GM19324 (cell line): ENCODE measurements at regions not wholly inside any gene's neighbourhood (a gene's known extent, or its start where the extent isn't known, plus 50 kb on each side); places are given as distances from the start of the nearest gene placed in this dataset.
A peak's percentile ranks its signal among the peaks of the same experiment; 100 is the strongest.

Experiments used
- ATAC-seq: cut with Tn5 transposase; IDR thresholded peaks from one replicate; pipeline ENCODE4 v1.9.1; 2021; ENCODE audit warnings: mild to moderate bottlenecking, moderate library complexity; ENCODE audit not compliant: unreplicated experiment, low FRiP score

DNA sequence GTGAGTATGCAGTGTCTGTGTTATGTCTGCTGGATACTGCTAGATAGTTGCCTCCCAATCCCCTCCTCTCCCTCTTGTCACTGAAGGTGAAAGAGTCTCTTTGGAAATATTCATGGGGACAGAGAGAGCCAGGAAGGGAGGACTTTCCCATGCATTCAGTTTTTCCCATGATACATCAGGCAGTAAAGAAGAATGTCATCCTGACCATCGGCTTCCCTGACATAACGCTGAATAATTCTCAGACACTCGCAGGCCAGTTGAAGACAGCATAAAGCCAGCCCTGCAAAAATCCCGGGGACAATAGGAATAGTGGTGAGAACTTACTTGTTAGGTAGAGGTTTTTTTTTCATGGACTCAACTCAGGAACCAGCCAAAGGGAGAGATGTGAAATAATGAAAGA, 58.1 kb downstream of the KLF4 start:
- ATAC-seq: no peak

DNA sequence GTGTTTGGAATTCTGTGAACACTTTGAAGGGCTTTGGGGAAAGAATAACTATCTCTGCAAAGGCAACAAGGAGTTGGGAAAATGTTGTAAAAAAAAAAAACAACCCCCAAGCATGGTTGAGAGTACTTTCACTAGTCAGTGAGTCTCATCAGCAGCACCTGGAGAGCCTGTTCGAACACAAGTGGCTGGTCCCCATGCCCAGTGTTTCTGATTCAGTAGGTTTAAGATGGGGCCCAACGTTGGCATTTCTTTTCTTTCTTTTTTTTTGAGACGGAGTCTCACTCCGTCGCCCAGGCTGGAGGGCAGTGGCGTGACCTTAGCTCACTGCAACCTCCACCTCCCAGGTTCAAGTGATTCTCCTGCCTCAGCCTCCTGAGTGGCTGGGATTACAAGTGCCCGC, 59.5 kb downstream of the KLF4 start:
- no peak for ATAC-seq

DNA sequence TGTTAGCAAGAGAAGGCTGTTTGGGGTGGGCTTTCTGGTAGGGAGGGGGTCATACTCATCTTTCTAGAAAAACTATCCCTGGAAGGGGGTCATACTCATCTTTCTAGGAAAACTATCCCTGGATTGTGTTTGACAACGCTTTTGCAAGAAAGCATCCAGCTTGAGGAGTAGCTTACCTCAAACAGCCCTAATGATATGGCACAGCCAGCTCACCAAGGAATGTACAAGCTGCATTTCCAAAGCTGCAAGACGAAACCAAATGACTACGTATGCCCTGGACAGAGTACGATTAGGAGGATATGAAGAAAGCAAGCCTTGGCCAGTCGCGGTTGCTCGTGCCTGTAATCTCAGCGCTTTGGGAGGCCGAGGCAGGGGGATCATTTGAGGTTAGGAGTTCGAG, 63.4 kb downstream of the KLF4 start:
- no peak for ATAC-seq

DNA sequence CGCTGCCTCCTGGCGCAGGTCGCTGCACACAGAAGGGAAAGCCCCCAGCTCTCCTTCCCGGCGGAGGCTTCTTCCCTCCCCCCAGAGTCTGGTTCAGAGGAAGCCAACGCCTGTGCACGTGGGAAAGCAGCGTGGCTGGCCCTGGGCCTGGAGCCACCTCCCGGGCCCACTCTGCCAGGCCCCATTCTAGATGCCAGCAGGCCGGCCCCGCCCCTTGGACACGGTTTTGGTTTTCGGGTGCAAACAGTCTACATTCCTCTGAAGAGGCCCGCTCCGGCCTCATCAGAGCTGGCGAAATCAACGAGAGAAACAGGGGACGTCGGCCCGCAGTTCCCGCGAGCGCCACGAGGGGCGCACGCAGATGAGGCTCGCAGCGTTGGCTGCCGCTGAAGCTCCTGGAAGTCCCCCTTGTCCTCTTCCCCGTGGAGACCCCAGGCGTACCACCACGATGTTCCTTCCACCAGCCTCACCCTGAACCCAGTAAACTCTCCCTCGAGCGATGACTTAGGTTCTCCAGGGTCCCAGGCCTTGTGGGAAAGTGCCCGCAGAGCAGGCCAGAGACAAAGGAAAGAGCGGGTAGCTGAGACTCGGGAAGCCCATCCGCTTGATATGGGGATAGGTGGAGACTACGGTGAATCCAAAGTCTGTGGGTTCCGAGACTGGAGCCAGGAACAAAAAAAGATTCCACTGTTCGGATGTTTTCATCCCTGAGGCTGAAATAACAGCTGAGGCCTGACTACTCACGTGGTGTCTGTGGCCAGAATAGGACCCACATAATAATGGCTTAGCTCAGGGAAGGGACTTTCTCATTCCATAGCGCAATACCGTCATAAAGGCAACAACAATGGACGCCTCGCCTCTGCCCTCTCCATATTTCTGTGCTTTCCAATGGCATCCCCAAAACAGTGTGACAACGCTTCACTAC, 64.2 kb downstream of the KLF4 start:
- ATAC-seq: peak; percentile 63

DNA sequence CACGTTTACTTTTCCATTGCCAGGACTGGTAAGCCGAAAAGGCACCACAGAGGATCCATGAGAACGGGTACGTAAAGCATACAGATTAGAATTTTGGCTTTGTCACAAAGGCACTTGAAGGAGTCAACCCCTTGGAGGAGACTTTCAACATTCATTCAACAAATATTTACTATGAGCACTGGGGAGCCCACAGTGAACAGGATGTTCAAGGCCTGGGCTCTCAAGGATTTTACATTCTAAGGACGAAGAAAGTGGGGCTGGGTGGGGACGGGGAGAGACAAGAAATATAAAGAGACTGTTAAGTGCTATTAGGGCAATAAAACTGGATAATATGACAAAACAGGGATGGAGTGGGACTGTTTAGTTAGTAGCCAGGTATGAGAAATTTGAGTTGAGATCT, 66.0 kb downstream of the KLF4 start:
- no peak for ATAC-seq

DNA sequence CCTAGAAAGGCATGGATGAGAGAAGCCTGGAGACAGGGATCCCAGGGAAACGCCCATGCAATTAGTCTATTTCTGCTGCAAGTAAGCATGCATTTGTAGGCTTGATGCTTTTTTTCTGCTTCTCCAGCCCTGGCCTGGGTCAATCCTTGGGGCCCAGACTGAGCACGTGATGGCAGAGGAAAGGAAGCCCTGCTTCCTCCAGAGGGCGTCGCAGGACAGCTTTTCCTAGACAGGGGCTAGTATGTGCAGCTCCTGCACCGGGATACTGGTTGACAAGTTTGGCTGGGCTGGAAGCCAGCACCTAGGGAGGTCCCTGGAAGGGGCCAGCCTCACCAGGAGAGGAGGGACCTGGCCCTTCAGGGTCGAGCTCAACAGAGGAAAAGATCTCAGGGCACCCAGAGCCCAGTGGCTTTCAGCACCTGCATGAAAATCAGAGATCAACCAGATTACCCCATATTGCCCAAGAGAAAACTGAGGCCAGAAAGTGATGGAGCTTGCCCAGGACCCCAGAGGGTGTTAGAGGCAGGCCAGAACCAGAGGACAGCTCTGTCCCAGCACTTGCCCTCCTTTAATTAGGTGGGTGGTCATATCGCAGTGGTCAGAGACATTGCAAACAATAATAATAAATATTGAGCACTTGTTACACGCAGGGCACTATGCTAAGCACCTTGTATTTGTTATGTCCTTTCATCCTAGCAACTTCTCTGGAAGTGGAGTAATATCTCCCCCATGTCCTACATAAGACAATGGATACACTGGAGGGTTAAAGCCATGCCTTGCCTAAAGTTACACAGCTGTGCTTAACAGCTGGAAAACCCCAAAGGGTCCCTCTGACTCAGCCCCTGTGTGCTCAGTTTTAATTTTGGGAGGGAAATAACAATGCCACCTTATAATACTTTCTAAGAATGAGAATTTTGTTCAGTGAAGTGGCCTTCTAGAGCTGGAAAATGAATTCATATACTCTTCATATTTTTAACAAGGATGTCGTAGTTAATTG, 67.1 kb downstream of the KLF4 start:
- ATAC-seq: no peak

DNA sequence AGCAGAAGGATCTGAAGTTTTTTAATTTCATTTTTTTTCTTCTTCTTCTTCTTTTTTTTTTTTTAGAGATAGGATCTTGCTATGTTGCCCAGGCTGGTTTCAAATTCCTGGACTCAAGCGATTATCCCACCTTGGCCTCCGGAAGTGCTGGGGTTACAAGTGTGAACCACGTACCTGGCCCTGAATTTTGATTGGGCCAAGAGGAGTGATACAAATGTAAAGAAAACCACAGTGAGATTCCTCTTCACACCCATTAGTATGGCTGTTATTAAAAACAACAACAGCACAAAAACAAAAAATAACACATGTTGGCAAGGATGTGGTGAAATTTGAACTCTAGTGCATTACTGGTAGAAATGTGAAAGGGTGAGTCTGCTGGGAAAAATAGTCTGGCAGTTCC, 79.1 kb downstream of the KLF4 start:
- no peak for ATAC-seq

DNA sequence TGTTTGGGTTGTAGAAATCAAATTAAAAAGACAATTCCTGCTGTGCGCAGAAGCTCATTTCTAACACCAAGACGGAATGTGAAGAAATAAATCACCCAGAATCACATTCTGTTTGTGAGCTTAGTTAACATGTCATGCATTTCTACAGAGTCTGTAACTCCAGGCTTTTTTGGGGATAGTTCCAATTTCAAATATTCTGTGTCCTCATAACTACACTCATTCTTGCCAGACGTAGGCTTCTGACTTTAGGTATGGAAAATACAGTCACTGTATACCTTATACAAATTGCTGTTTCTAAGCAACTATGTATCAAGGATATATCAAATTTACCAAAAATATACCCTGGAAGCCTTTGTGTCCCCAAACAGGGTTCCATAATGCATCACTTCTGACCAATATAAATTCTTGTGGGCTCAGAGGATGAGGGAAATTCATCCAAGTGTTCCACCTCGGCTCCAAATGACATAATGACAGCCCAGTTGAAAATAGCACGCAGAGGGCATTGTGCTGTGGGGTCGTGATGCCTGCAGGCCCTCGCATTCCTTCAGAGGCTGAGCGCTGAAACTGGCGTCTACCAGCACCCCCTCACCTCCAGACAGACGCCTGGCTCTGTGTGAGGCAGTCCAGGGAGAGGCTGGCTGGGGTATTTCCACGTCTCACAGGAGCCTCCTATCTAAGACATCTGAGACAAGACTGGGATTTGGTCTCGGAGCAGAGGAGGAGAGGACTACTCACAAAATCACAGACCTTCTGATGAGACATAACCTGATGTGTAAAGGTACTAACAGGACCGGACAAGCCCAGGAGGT, 79.8 kb downstream of the KLF4 start:
- ATAC-seq: no peak

DNA sequence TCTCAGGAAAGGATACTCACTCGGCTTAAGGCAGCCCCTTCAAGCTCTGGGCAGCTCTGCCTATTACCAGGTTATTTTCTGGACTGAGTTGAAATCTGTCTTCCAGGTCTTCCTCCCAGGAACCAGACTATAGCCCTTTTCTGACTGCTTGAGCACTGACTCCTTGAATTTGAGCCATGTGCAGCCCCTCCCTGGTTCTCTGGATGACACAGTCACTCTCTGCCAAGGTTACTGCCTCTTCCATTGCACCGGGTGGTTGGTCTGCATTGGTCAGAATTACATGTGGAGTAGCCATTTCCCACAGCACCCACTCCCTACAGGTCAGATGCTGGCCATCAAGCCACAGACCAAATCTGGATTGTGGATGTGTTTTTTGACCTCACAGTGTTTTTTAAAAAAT, 81.9 kb downstream of the KLF4 start:
- ATAC-seq: no peak

DNA sequence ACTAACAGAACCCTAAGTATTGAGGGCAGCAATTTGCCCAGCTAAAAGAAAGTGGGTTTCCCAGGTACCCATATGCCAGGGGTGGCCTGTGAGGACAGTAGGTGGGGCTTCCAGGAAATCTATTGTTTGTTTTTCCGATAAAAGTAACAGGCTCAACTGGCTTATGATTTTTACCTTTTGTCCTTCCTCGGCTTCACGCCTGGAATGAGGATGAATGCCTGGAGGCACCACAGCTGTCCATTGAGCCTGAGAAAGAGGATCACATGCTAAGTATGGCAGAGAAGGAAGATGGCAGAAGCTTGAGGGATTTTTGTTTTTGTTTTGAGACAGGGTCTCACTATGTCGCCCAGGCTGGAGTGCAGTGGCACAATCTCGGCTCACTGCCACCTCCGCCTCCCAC, 84.1 kb downstream of the KLF4 start:
- no peak for ATAC-seq

DNA sequence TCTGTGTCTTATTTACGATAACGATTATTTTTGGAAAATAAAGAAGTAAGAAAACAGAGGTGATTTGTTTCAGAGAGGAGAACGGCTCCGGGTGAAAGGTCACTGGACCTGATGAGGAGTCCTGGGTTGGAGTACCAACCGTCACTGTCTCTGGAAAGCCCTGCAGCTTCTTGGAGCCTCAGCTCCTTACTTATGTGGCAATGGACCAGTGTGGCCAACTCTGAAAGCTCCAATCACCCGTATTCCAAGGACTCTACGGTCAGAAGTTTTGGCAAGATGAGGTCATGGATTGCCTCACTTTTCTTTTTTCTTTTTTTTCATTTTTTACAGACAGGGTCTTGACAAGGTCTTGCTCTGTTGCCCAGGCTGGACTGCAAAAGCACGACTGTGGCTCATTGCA, 84.8 kb downstream of the KLF4 start:
- no peak for ATAC-seq

DNA sequence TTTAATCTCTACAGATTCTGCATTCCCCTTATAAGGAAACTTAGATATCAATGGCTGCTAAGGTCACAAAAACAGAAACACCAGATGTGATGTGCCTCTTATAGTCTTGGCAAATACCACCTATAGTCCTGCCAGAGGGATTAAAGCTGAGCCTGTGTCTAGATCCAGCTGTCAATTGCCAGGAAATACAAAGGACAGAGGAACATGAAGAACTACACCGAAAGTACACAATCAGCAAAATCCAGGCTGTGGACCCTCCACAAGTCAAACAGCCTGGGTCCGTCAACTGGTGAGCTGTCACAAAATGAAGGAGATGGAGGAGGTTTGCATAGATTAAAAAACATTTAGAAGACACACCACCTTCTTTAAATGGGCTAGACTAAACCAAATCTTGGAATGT, 85.4 kb downstream of the KLF4 start:
- no peak for ATAC-seq

DNA sequence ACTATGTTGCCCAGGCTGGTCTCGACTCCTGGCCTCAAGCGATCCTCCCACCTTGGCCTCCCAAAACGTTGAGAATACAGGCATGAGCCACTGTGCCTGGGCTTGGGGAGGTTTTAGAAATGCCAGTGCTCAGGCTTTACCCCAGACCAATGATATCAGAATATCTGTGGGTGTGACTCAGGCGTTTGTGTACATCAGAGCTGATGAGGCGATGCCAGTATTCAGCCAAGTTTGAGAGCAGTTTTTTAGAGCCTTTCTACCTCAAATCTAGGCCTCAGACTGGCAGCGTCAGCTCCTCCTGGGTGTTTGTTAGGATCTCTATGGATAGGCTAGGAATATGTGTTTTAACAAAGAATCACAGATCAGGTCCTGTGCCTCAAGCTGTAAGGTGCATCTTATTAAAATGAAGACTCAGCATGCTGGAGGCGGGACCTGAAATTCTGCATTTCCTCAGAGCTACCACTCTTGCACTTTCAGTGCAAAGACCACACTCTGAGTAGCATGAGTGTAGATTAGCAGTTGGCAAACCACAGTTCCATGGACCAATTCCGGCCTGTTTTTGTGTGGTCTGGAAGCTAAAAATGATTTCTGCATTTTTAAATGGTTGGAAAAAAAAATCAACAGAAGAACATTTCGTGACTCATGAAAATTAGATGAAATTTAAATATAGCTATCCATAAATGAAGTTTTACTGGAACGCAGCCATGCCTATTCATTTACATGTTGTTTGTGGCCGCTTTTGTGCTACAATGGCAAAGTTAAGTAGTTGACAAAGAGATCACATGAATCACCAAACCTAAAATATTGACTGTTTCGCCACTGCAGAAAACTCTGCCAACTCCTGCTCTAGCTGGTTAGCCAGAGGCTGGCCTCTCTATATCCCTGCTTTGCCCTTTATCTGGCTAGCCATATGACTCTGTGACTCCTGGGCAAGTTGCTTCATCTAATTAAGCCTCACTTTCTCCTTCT, 92.2 kb downstream of the KLF4 start:
- ATAC-seq: no peak

DNA sequence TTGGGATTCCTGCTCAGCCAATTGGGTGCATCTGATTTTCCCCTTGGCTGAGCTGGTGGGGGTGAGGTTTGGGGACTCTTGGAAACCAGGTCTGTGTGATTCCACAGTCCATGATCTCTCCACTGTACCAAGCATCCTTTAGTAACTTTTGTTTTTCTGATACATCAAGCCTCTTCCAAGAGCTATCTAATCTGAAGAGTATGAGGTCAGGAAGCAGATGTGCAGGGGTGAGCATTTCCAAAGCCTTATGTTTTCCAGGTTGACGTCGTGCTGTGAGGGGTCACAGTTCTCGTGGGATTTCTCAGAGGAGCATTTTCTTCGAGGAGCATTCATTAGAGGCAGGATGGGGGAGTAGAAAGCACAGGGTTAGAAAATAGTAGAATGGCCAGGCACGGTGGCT, 95.3 kb downstream of the KLF4 start:
- ATAC-seq: no peak

DNA sequence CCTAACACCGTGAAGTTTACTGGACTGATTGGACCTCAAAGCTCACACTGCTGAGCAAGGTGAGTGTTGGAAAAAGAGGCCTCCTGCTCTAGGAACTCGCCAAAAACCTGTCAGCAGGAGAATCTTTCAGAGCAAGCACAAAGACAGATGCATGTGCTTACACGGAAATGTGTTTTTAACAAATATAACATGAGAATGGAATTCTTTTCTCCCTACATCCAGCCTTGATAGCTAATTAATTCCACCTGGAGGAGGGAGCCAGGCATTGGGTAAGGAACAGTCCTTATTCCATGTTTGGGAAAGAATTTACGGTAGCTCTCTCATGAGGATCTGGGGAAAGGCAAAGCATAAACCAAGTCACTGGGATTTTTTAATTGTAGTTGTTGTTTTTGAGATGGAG, 98.8 kb downstream of the KLF4 start:
- ATAC-seq: no peak

DNA sequence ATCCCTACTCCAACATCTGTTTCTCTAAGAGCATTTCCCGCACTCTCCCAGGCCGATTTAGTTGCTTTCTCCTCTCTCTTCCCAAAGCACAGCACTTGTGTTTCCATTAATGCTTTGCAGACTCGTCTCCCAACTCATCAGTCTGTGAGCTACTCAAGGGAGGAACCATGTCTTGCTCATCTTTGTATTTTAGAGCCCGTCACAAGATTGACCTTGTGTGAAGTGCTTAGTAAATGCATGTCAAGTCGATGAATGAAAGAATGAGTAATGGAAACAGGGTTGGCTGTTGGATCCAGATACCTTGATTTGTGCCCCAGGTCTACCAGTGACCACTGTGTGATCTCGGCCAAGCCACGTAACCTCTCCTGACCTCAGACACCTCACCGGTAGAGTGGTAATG, 99.3 kb downstream of the KLF4 start:
- no peak for ATAC-seq

DNA sequence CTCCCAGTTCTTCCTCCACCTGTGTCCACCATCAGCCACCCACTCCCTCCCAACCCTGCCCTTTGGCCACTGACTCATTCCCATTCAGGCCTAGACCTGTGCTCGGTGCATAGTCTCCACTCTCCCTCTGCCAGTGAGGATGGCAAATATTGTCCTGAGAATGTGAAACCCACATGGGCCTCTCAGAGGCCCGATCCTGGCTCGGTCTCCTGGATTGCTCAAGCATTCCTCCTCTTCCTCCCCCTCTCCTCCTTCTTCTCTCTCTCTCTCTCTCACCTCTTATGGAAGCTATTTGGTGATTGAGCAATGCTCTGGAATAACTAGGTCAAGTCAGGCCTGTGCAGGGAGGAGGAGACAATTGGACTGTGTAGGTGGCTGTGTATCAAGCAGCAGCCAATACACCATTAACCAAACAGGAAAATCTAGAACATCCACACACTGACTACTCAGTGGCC, 99.9 kb downstream of the KLF4 start:
- no peak for ATAC-seq

DNA sequence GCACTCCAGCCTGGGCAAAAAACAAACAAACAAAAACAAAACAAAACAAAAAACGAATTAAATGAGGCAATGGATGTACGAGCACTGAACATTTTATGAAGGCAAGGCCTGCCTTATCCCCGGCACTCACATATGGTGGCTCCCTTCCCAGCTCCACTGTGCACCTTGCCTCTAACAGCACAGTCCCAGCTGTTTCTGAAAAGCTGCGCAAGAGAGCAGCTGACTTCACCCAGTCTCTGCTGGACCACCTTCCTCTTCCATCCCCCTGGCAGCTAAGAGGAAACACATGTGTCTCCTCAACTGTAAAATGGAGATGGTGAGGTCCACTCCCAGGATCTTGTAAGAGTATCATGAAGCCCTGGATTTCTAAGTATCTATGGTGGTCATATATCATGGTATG, 100.7 kb downstream of the KLF4 start:
- no peak for ATAC-seq

DNA sequence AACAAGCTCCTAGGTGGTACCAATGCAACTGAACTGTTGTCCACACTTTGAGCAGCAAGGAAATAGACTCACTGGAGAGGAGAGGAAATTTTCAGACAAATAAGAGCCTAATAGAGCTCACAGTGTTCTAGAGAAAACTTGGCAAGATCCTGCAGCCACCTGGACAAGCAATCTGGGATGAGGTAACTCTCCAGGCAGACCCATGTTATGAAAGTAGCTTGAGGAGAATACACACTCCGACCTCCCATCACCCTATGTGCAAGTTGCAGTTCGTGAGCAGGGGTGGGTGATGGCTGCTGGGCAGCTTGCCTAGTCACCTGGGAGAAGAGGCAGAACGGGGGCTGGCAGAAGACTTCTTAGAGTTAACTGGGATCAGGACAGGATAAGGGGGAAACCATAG, 102.2 kb downstream of the KLF4 start:
- ATAC-seq: no peak
